WERI-Rb-1 (cell line): ENCODE measurements at regions not wholly inside any gene's neighbourhood (a gene's known extent, or its start where the extent isn't known, plus 50 kb on each side); places are given as distances from the start of the nearest gene placed in this dataset.
A peak's percentile ranks its signal among the peaks of the same experiment; 100 is the strongest.

ENCODE experiments used
- DNase-seq: peaks from one replicate; pipeline ENCODE4 v3.0.0-alpha.2; 2020
- H3K27ac ChIP-seq: fragments of 250-450 bp; sonication (Bioruptor Pico); 2 replicates; pipeline ENCODE4 v1.5.1; 2020; ENCODE audit warnings: mild to moderate bottlenecking, moderate library complexity
- H3K27me3 ChIP-seq: fragments of 250-450 bp; sonication (Bioruptor Pico); 2 replicates; pipeline ENCODE4 v1.5.1; 2021; ENCODE audit warnings: mild to moderate bottlenecking, low read depth, moderate library complexity; ENCODE audit not compliant: insufficient read depth, severe bottlenecking
- H3K36me3 ChIP-seq: fragments of 250-450 bp; sonication (Bioruptor Pico); 2 replicates; pipeline ENCODE4 v1.5.1; 2020; ENCODE audit warnings: mild to moderate bottlenecking, moderate library complexity
- H3K4me3 ChIP-seq: 2 replicates; pipeline ENCODE4 v1.5.1; 2011; ENCODE audit warnings: low read depth, mild to moderate bottlenecking, control low read depth, low read length
- H3K9me3 ChIP-seq: fragments of 250-450 bp; sonication (Bioruptor Pico); 2 replicates; pipeline ENCODE4 v1.5.1; 2021; ENCODE audit warnings: mild to moderate bottlenecking, moderate library complexity; ENCODE audit not compliant: severe bottlenecking
- CTCF ChIP-seq: IDR thresholded peaks from 2 replicates; pipeline ENCODE4 v1.5.1; 2011; ENCODE audit warnings: low read depth, mild to moderate bottlenecking, control low read depth, inconsistent platforms, low read length

- H3K36me3 ChIP-seq: no peaks in the 10 kb centered on the region
- H3K27me3 ChIP-seq: no peaks in the 10 kb centered on the region
- H3K9me3 ChIP-seq: no peaks in the 10 kb centered on the region
- no peak overlapping the region for H3K4me3 ChIP-seq
- peak overlapping the region; percentile 87 for H3K27ac ChIP-seq
- no peak for DNase-seq
- TF ChIP-seq CTCF: no peak
Measured at GRCh38 chr17:77695386-77695785, 263.1 kb upstream of the TNRC6C start.

- Histone ChIP-seq H3K36me3 (no peaks in the 10 kb centered on the region), H3K4me3 (peak overlapping the region; percentile 41), H3K27me3 (no peaks in the 10 kb centered on the region), H3K9me3 (no peaks in the 10 kb centered on the region), H3K27ac (peak overlapping the region; percentile 87)
- peak; percentile 87 for DNase-seq
- TF ChIP-seq CTCF: no peak
Measured at GRCh38 chr17:77696151-77696720, 262.3 kb upstream of the TNRC6C start.

- DNase-seq: peak; percentile 87
- Histone ChIP-seq H3K9me3 (peaks cover 1% of the 10 kb centered on the region), H3K27me3 (no peaks in the 10 kb centered on the region), H3K4me3 (peak overlapping the region; percentile 41), H3K36me3 (no peaks in the 10 kb centered on the region), H3K27ac (peak overlapping the region; percentile 87)
- TF ChIP-seq CTCF: no peak
Measured at GRCh38 chr17:77696721-77697460, 261.6 kb upstream of the TNRC6C start.

GRCh38 chr17:77697480-77698400 is 260.8 kb upstream of the TNRC6C start:
- H3K9me3 ChIP-seq: peaks cover 7% of the 10 kb centered on the region
- no peaks in the 10 kb centered on the region for H3K27me3 ChIP-seq
- no peak overlapping the region for H3K4me3 ChIP-seq
- H3K27ac ChIP-seq: peak overlapping the region; percentile 87
- peak; percentile 8 for DNase-seq
- no peak for TF ChIP-seq CTCF
- no peaks in the 10 kb centered on the region for H3K36me3 ChIP-seq

GRCh38 chr17:77698903-77699623 is 259.4 kb upstream of the TNRC6C start:
- no peak for TF ChIP-seq CTCF
- Histone ChIP-seq H3K36me3 (no peaks in the 10 kb centered on the region), H3K9me3 (peaks cover 14% of the 10 kb centered on the region), H3K4me3 (no peak overlapping the region), H3K27me3 (no peaks in the 10 kb centered on the region), H3K27ac (no peak overlapping the region)
- DNase-seq: no peak
